H9 (cell line): ENCODE measurements at regions not wholly inside any gene's neighbourhood (a gene's known extent, or its start where the extent isn't known, plus 50 kb on each side); places are given as distances from the start of the nearest gene placed in this dataset.

Source experiments
- DNase-seq: peaks from one replicate; pipeline ENCODE4 v3.0.0-alpha.2; 2017
- H2AFZ ChIP-seq: one replicate; pipeline ENCODE4 v1.6.1; 2013; ENCODE audit warnings: mild to moderate bottlenecking, low read length, control low read depth, moderate library complexity
- H2AK5ac ChIP-seq: 2 replicates; pipeline ENCODE4 v1.6.1; 2013; ENCODE audit warnings: low read length, control low read depth, mixed read lengths; ENCODE audit not compliant: insufficient read length
- H2BK120ac ChIP-seq: one replicate; pipeline ENCODE4 v1.6.1; 2013; ENCODE audit warnings: low read depth, mild to moderate bottlenecking, low read length, control low read depth, inconsistent platforms; ENCODE audit not compliant: poor library complexity, severe bottlenecking
- H2BK12ac ChIP-seq: 2 replicates; pipeline ENCODE4 v1.6.1; 2013; ENCODE audit warnings: low read length, control low read depth, mixed read lengths, low read depth; ENCODE audit not compliant: insufficient read length
- H2BK15ac ChIP-seq: 2 replicates; pipeline ENCODE4 v1.6.1; 2013; ENCODE audit warnings: low read depth, low read length, control low read depth
- H2BK20ac ChIP-seq: one replicate; pipeline ENCODE4 v1.6.1; 2013; ENCODE audit warnings: low read depth, mild to moderate bottlenecking, low read length, control low read depth, inconsistent platforms; ENCODE audit not compliant: poor library complexity, severe bottlenecking
- H2BK5ac ChIP-seq: 2 replicates; pipeline ENCODE4 v1.6.1; 2013; ENCODE audit warnings: low read length, control low read depth, mixed read lengths; ENCODE audit not compliant: insufficient read length
- H3K14ac ChIP-seq: 2 replicates; pipeline ENCODE4 v1.6.1; 2013; ENCODE audit warnings: low read length, control low read depth; ENCODE audit not compliant: insufficient read depth
- H3K18ac ChIP-seq: 2 replicates; pipeline ENCODE4 v1.6.1; 2013; ENCODE audit warnings: low read depth, mild to moderate bottlenecking, mixed read lengths, low read length, control low read depth; ENCODE audit not compliant: insufficient read length
- H3K23ac ChIP-seq: 2 replicates; pipeline ENCODE4 v1.6.1; 2013; ENCODE audit warnings: low read length, control low read depth, mixed read lengths, low read depth; ENCODE audit not compliant: insufficient read length
- H3K23me2 ChIP-seq: 2 replicates; pipeline ENCODE4 v1.6.1; 2013; ENCODE audit warnings: low read depth, mild to moderate bottlenecking, mixed read lengths, low read length, control low read depth; ENCODE audit not compliant: insufficient read length, poor library complexity, severe bottlenecking
- H3K27ac ChIP-seq: 2 replicates; pipeline ENCODE4 v1.5.1; 2013; ENCODE audit warnings: low read length, control low read depth, mixed read lengths, low read depth; ENCODE audit not compliant: insufficient read length
- H3K27me3 ChIP-seq: 2 replicates; pipeline ENCODE4 v1.6.1; 2013; ENCODE audit warnings: low read length, control low read depth, inconsistent platforms; ENCODE audit not compliant: insufficient read depth
- H3K4ac ChIP-seq: 2 replicates; pipeline ENCODE4 v1.6.1; 2013; ENCODE audit warnings: low read depth, mild to moderate bottlenecking, control low read depth, inconsistent platforms, low read length, moderate library complexity
- H3K4me1 ChIP-seq: 2 replicates; pipeline ENCODE4 v1.6.1; 2013; ENCODE audit warnings: low read length, control low read depth, inconsistent platforms; ENCODE audit not compliant: insufficient read depth
- H3K4me2 ChIP-seq: 2 replicates; pipeline ENCODE4 v1.6.1; 2013; ENCODE audit warnings: low read length, control low read depth, mixed read lengths; ENCODE audit not compliant: insufficient read length, insufficient read depth
- H3K56ac ChIP-seq: 2 replicates; pipeline ENCODE4 v1.6.1; 2013; ENCODE audit warnings: low read depth, mild to moderate bottlenecking, mixed read lengths, low read length, control low read depth; ENCODE audit not compliant: insufficient read length
- H3K79me1 ChIP-seq: 2 replicates; pipeline ENCODE4 v1.6.1; 2013; ENCODE audit warnings: low read depth, mild to moderate bottlenecking, moderate library complexity, low read length, control low read depth, inconsistent platforms; ENCODE audit not compliant: insufficient read depth, poor library complexity, severe bottlenecking
- H3K79me2 ChIP-seq: 2 replicates; pipeline ENCODE4 v1.6.1; 2013; ENCODE audit warnings: low read length, control low read depth, inconsistent platforms; ENCODE audit not compliant: insufficient read depth
- H3K9ac ChIP-seq: 2 replicates; pipeline ENCODE4 v1.6.1; 2013; ENCODE audit warnings: low read length, control low read depth, mixed read lengths; ENCODE audit not compliant: insufficient read length; ENCODE audit errors: extremely low read depth
- H3K9me3 ChIP-seq: one replicate; pipeline ENCODE4 v1.6.1; 2013; ENCODE audit warnings: low read depth, low read length, inconsistent platforms; ENCODE audit not compliant: control insufficient read depth
- H3T11ph ChIP-seq: one replicate; pipeline ENCODE4 v1.6.1; 2013; ENCODE audit warnings: mild to moderate bottlenecking, low read length, control low read depth, inconsistent platforms
- H4K20me1 ChIP-seq: one replicate; pipeline ENCODE4 v1.6.1; 2013; ENCODE audit not compliant: control insufficient read depth, insufficient read length, insufficient read depth
- H4K5ac ChIP-seq: 2 replicates; pipeline ENCODE4 v1.6.1; 2013; ENCODE audit warnings: low read depth, mild to moderate bottlenecking, mixed read lengths, low read length, control low read depth; ENCODE audit not compliant: insufficient read length
- H4K8ac ChIP-seq: replicated peaks from 2 replicates; pipeline ENCODE4 v1.6.1; 2013; ENCODE audit warnings: low read length, control low read depth, mixed read lengths, low read depth; ENCODE audit not compliant: insufficient read length
- H4K91ac ChIP-seq: 2 replicates; pipeline ENCODE4 v1.6.1; 2013; ENCODE audit warnings: low read depth, mild to moderate bottlenecking, moderate library complexity, mixed read lengths, low read length, control low read depth; ENCODE audit not compliant: insufficient read length
- H3K27ac Mint-ChIP-seq, 3 experiments: 2 replicates in 2 of 3; 3 replicates in 1 of 3; pipeline ENCODE4 v1.8.0; 2020 to 2021; ENCODE audit warnings: mixed read lengths in 3 of 3, mild to moderate bottlenecking in 1 of 3, moderate library complexity in 1 of 3
- H3K27me3 Mint-ChIP-seq: 2 replicates; pipeline ENCODE4 v1.8.0; 2021; ENCODE audit warnings: low read depth, mild to moderate bottlenecking, moderate library complexity, mixed read lengths
- H3K36me3 Mint-ChIP-seq, 3 experiments: 2 replicates in 2 of 3; 3 replicates in 1 of 3; pipeline ENCODE4 v1.8.0; 2020 to 2021; ENCODE audit warnings: low read depth in 3 of 3, mixed read lengths in 3 of 3; ENCODE audit not compliant: insufficient read depth in 1 of 3
- H3K4me1 Mint-ChIP-seq, 2 experiments: 2 replicates each; pipeline ENCODE4 v1.8.0; 2020; ENCODE audit warnings: mixed read lengths in 2 of 2
- H3K4me3 Mint-ChIP-seq, 2 experiments: 2 replicates in 1 of 2; 3 replicates in 1 of 2; pipeline ENCODE4 v1.8.0; 2020 to 2021; ENCODE audit warnings: mild to moderate bottlenecking in 2 of 2, mixed read lengths in 2 of 2, moderate library complexity in 1 of 2
- H3K9me3 Mint-ChIP-seq, 2 experiments: 2 replicates in 1 of 2; 3 replicates in 1 of 2; pipeline ENCODE4 v1.8.0; 2020; ENCODE audit warnings: mild to moderate bottlenecking in 2 of 2, mixed read lengths in 2 of 2, moderate library complexity in 1 of 2
- CTCF ChIP-seq: fragments of 200-600 bp; sonication (generic); conservative IDR thresholded peaks from 3 replicates; pipeline ENCODE4 v1.8.0; 2021; ENCODE audit warnings: antibody characterized with exemption, mild to moderate bottlenecking

- Histone ChIP-seq H3K4me2 (no peak overlapping the region), H3K79me2 (no peaks in the 10 kb centered on the region), H2BK12ac (no peak overlapping the region), H3K27ac (no peak overlapping the region), H3K27me3 (no peaks in the 10 kb centered on the region), H3K9me3 (no peaks in the 10 kb centered on the region), H2BK5ac (no peak overlapping the region), H3K79me1 (no peaks in the 10 kb centered on the region), H4K91ac (no peak overlapping the region), H3K23ac (no peak overlapping the region), H3K4me1 (no peaks in the 10 kb centered on the region), H3K14ac (no peak overlapping the region), H4K20me1 (no peaks in the 10 kb centered on the region), H2BK20ac (no peak overlapping the region), H3K23me2 (no peaks in the 10 kb centered on the region), H3T11ph (no peak overlapping the region), H4K8ac (no peak overlapping the region), H2BK15ac (no peak overlapping the region), H4K5ac (no peak overlapping the region), H3K9ac (no peak overlapping the region), H3K56ac (no peak overlapping the region), H2AK5ac (no peak overlapping the region), H2BK120ac (no peak overlapping the region), H2AFZ (no peak overlapping the region), H3K4ac (no peak overlapping the region), H3K18ac (no peak overlapping the region)
- peaks cover 5% of the 10 kb centered on the region; the same call in 1 of the 2 replicates for H3K27me3 Mint-ChIP-seq
- no peaks in the 10 kb centered on the region for H3K36me3 Mint-ChIP-seq
- H3K27ac Mint-ChIP-seq: no peak overlapping the region
- DNase-seq: no peak
- H3K4me1 Mint-ChIP-seq: no peaks in the 10 kb centered on the region
- H3K4me3 Mint-ChIP-seq: no peak overlapping the region
- no peak for TF ChIP-seq CTCF
- H3K9me3 Mint-ChIP-seq: no peaks in the 10 kb centered on the region; a peak in 1 of 5 replicates
Measured at GRCh38 chr3:132790806-132791205, 68.6 kb upstream of the NPHP3 start.
